H9 (cell line): ENCODE measurements at regions not wholly inside any gene's neighbourhood (a gene's known extent, or its start where the extent isn't known, plus 50 kb on each side); places are given as distances from the start of the nearest gene placed in this dataset.

Source experiments
- DNase-seq: peaks from one replicate; pipeline ENCODE4 v3.0.0-alpha.2; 2017
- H2AFZ ChIP-seq: one replicate; pipeline ENCODE4 v1.6.1; 2013; ENCODE audit warnings: mild to moderate bottlenecking, low read length, control low read depth, moderate library complexity
- H2AK5ac ChIP-seq: 2 replicates; pipeline ENCODE4 v1.6.1; 2013; ENCODE audit warnings: low read length, control low read depth, mixed read lengths; ENCODE audit not compliant: insufficient read length
- H2BK120ac ChIP-seq: one replicate; pipeline ENCODE4 v1.6.1; 2013; ENCODE audit warnings: low read depth, mild to moderate bottlenecking, low read length, control low read depth, inconsistent platforms; ENCODE audit not compliant: poor library complexity, severe bottlenecking
- H2BK12ac ChIP-seq: 2 replicates; pipeline ENCODE4 v1.6.1; 2013; ENCODE audit warnings: low read length, control low read depth, mixed read lengths, low read depth; ENCODE audit not compliant: insufficient read length
- H2BK15ac ChIP-seq: 2 replicates; pipeline ENCODE4 v1.6.1; 2013; ENCODE audit warnings: low read depth, low read length, control low read depth
- H2BK20ac ChIP-seq: one replicate; pipeline ENCODE4 v1.6.1; 2013; ENCODE audit warnings: low read depth, mild to moderate bottlenecking, low read length, control low read depth, inconsistent platforms; ENCODE audit not compliant: poor library complexity, severe bottlenecking
- H2BK5ac ChIP-seq: 2 replicates; pipeline ENCODE4 v1.6.1; 2013; ENCODE audit warnings: low read length, control low read depth, mixed read lengths; ENCODE audit not compliant: insufficient read length
- H3K14ac ChIP-seq: 2 replicates; pipeline ENCODE4 v1.6.1; 2013; ENCODE audit warnings: low read length, control low read depth; ENCODE audit not compliant: insufficient read depth
- H3K18ac ChIP-seq: 2 replicates; pipeline ENCODE4 v1.6.1; 2013; ENCODE audit warnings: low read depth, mild to moderate bottlenecking, mixed read lengths, low read length, control low read depth; ENCODE audit not compliant: insufficient read length
- H3K23ac ChIP-seq: 2 replicates; pipeline ENCODE4 v1.6.1; 2013; ENCODE audit warnings: low read length, control low read depth, mixed read lengths, low read depth; ENCODE audit not compliant: insufficient read length
- H3K23me2 ChIP-seq: 2 replicates; pipeline ENCODE4 v1.6.1; 2013; ENCODE audit warnings: low read depth, mild to moderate bottlenecking, mixed read lengths, low read length, control low read depth; ENCODE audit not compliant: insufficient read length, poor library complexity, severe bottlenecking
- H3K27ac ChIP-seq: 2 replicates; pipeline ENCODE4 v1.5.1; 2013; ENCODE audit warnings: low read length, control low read depth, mixed read lengths, low read depth; ENCODE audit not compliant: insufficient read length
- H3K27me3 ChIP-seq: 2 replicates; pipeline ENCODE4 v1.6.1; 2013; ENCODE audit warnings: low read length, control low read depth, inconsistent platforms; ENCODE audit not compliant: insufficient read depth
- H3K4ac ChIP-seq: 2 replicates; pipeline ENCODE4 v1.6.1; 2013; ENCODE audit warnings: low read depth, mild to moderate bottlenecking, control low read depth, inconsistent platforms, low read length, moderate library complexity
- H3K4me1 ChIP-seq: 2 replicates; pipeline ENCODE4 v1.6.1; 2013; ENCODE audit warnings: low read length, control low read depth, inconsistent platforms; ENCODE audit not compliant: insufficient read depth
- H3K4me2 ChIP-seq: 2 replicates; pipeline ENCODE4 v1.6.1; 2013; ENCODE audit warnings: low read length, control low read depth, mixed read lengths; ENCODE audit not compliant: insufficient read length, insufficient read depth
- H3K56ac ChIP-seq: 2 replicates; pipeline ENCODE4 v1.6.1; 2013; ENCODE audit warnings: low read depth, mild to moderate bottlenecking, mixed read lengths, low read length, control low read depth; ENCODE audit not compliant: insufficient read length
- H3K79me1 ChIP-seq: 2 replicates; pipeline ENCODE4 v1.6.1; 2013; ENCODE audit warnings: low read depth, mild to moderate bottlenecking, moderate library complexity, low read length, control low read depth, inconsistent platforms; ENCODE audit not compliant: insufficient read depth, poor library complexity, severe bottlenecking
- H3K79me2 ChIP-seq: 2 replicates; pipeline ENCODE4 v1.6.1; 2013; ENCODE audit warnings: low read length, control low read depth, inconsistent platforms; ENCODE audit not compliant: insufficient read depth
- H3K9ac ChIP-seq: 2 replicates; pipeline ENCODE4 v1.6.1; 2013; ENCODE audit warnings: low read length, control low read depth, mixed read lengths; ENCODE audit not compliant: insufficient read length; ENCODE audit errors: extremely low read depth
- H3K9me3 ChIP-seq: one replicate; pipeline ENCODE4 v1.6.1; 2013; ENCODE audit warnings: low read depth, low read length, inconsistent platforms; ENCODE audit not compliant: control insufficient read depth
- H3T11ph ChIP-seq: one replicate; pipeline ENCODE4 v1.6.1; 2013; ENCODE audit warnings: mild to moderate bottlenecking, low read length, control low read depth, inconsistent platforms
- H4K20me1 ChIP-seq: one replicate; pipeline ENCODE4 v1.6.1; 2013; ENCODE audit not compliant: control insufficient read depth, insufficient read length, insufficient read depth
- H4K5ac ChIP-seq: 2 replicates; pipeline ENCODE4 v1.6.1; 2013; ENCODE audit warnings: low read depth, mild to moderate bottlenecking, mixed read lengths, low read length, control low read depth; ENCODE audit not compliant: insufficient read length
- H4K8ac ChIP-seq: replicated peaks from 2 replicates; pipeline ENCODE4 v1.6.1; 2013; ENCODE audit warnings: low read length, control low read depth, mixed read lengths, low read depth; ENCODE audit not compliant: insufficient read length
- H4K91ac ChIP-seq: 2 replicates; pipeline ENCODE4 v1.6.1; 2013; ENCODE audit warnings: low read depth, mild to moderate bottlenecking, moderate library complexity, mixed read lengths, low read length, control low read depth; ENCODE audit not compliant: insufficient read length
- H3K27ac Mint-ChIP-seq, 3 experiments: 2 replicates in 2 of 3; 3 replicates in 1 of 3; pipeline ENCODE4 v1.8.0; 2020 to 2021; ENCODE audit warnings: mixed read lengths in 3 of 3, mild to moderate bottlenecking in 1 of 3, moderate library complexity in 1 of 3
- H3K27me3 Mint-ChIP-seq: 2 replicates; pipeline ENCODE4 v1.8.0; 2021; ENCODE audit warnings: low read depth, mild to moderate bottlenecking, moderate library complexity, mixed read lengths
- H3K36me3 Mint-ChIP-seq, 3 experiments: 2 replicates in 2 of 3; 3 replicates in 1 of 3; pipeline ENCODE4 v1.8.0; 2020 to 2021; ENCODE audit warnings: low read depth in 3 of 3, mixed read lengths in 3 of 3; ENCODE audit not compliant: insufficient read depth in 1 of 3
- H3K4me1 Mint-ChIP-seq, 2 experiments: 2 replicates each; pipeline ENCODE4 v1.8.0; 2020; ENCODE audit warnings: mixed read lengths in 2 of 2
- H3K4me3 Mint-ChIP-seq, 2 experiments: 2 replicates in 1 of 2; 3 replicates in 1 of 2; pipeline ENCODE4 v1.8.0; 2020 to 2021; ENCODE audit warnings: mild to moderate bottlenecking in 2 of 2, mixed read lengths in 2 of 2, moderate library complexity in 1 of 2
- H3K9me3 Mint-ChIP-seq, 2 experiments: 2 replicates in 1 of 2; 3 replicates in 1 of 2; pipeline ENCODE4 v1.8.0; 2020; ENCODE audit warnings: mild to moderate bottlenecking in 2 of 2, mixed read lengths in 2 of 2, moderate library complexity in 1 of 2
- CTCF ChIP-seq: fragments of 200-600 bp; sonication (generic); conservative IDR thresholded peaks from 3 replicates; pipeline ENCODE4 v1.8.0; 2021; ENCODE audit warnings: antibody characterized with exemption, mild to moderate bottlenecking
- WGBS: extraction: QIAGEN DNeasy Blood & Tissue Kit; methylation state at CpG from one replicate; pipeline ENCODE4 v1.1.7; 2013; ENCODE audit warnings: missing lambda C conversion rate, low lambda C conversion rate, mixed read lengths; ENCODE audit not compliant: insufficient read length; ENCODE audit errors: extremely low coverage; 5-methylcytosine and 5-hydroxymethylcytosine counted together

DNA sequence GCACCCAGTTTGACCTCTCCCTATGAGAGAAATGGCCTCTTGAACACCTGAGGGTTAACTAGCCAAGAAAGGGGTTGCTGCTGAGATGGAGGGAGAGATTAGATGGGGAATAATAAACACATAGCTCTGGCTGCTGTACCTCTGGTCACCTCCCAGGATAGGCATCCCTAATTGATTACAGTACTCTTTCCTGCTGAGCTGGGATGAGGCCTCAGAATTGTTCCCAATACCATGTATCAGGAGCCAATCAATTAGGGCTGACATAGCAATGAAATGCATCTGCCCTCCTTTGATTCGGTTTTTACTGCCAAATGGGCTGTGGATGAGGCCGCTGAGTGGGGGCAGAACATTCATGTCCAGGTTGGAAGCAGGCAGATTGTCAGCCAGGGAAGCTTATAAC is 339.4 kb upstream of the SLCO3A1 start:
- Histone ChIP-seq H3K9ac (no peak overlapping the region), H3K23me2 (no peaks in the 10 kb centered on the region), H4K91ac (no peak overlapping the region), H2BK120ac (no peak overlapping the region), H2BK15ac (no peak overlapping the region), H3K4ac (no peak overlapping the region), H3K56ac (no peak overlapping the region), H3K23ac (no peak overlapping the region), H3K79me2 (no peaks in the 10 kb centered on the region), H2AFZ (no peak overlapping the region), H2BK20ac (no peak overlapping the region), H3K18ac (no peak overlapping the region), H3T11ph (no peak overlapping the region), H3K4me1 (peaks cover 3% of the 10 kb centered on the region; the same call in 1 of the 2 replicates), H4K20me1 (no peaks in the 10 kb centered on the region), H4K5ac (no peak overlapping the region), H4K8ac (no peak overlapping the region), H2BK5ac (no peak overlapping the region), H3K4me2 (no peak overlapping the region), H2BK12ac (no peak overlapping the region), H3K14ac (no peak overlapping the region), H2AK5ac (no peak overlapping the region), H3K9me3 (no peaks in the 10 kb centered on the region), H3K79me1 (no peaks in the 10 kb centered on the region), H3K27ac (no peak overlapping the region), H3K27me3 (no peaks in the 10 kb centered on the region)
- H3K27ac Mint-ChIP-seq = peak overlapping the region in 1 of 3 experiments; percentile 27; a peak in 1 of 7 replicates
- peaks cover 3% of the 10 kb centered on the region for H3K27me3 Mint-ChIP-seq
- no peak for DNase-seq
- H3K9me3 Mint-ChIP-seq = no peaks in the 10 kb centered on the region
- peaks cover 14 to 28% of the 10 kb centered on the region in 2 experiments for H3K4me1 Mint-ChIP-seq
- H3K4me3 Mint-ChIP-seq = no peak overlapping the region
- H3K36me3 Mint-ChIP-seq = no peaks in the 10 kb centered on the region
- WGBS = no CpG with 5 or more reads among the region's 2 CpGs
- no peak for TF ChIP-seq CTCF
